Natural killer cell (primary cell): ENCODE measurements at regions not wholly inside any gene's neighbourhood (a gene's known extent, or its start where the extent isn't known, plus 50 kb on each side); places are given as distances from the start of the nearest gene placed in this dataset.

Source experiments
- ATAC-seq, 3 donors: fragments of 150-1000 bp in 2 of 3; fragments of 200-7000 bp in 1 of 3; cut with Tn5 transposase; 1 replicate in 1 of 3; 2 replicates in 2 of 3; pipeline ENCODE4 v1.10.0; 2021; ENCODE audit warnings: mild to moderate bottlenecking in 2 of 3, moderate library complexity in 2 of 3
- DNase-seq, 2 donors: peaks; one replicate each; pipeline versions ENCODE4 v3.0.0 to v3.0.0-alpha.2; 2013 to 2021; ENCODE audit warnings: mixed read lengths in 1 of 2
- H3K27ac ChIP-seq: one replicate; pipeline ENCODE4 v1.5.1; 2013; ENCODE audit warnings: mild to moderate bottlenecking, low read length
- H3K27me3 ChIP-seq: one replicate; pipeline ENCODE4 v1.6.1; 2013; ENCODE audit warnings: low read length; ENCODE audit not compliant: control insufficient read depth, insufficient read depth
- H3K36me3 ChIP-seq: one replicate; pipeline ENCODE4 v1.6.1; 2013; ENCODE audit warnings: low read length; ENCODE audit not compliant: control insufficient read depth, insufficient read depth
- H3K4me1 ChIP-seq: one replicate; pipeline ENCODE4 v1.6.1; 2013; ENCODE audit warnings: low read length; ENCODE audit not compliant: control insufficient read depth, insufficient read depth
- H3K4me3 ChIP-seq: one replicate; pipeline ENCODE4 v1.5.1; 2013; ENCODE audit warnings: low read length
- H3K9me3 ChIP-seq: one replicate; pipeline ENCODE4 v1.6.1; 2013; ENCODE audit warnings: low read length; ENCODE audit not compliant: control insufficient read depth, insufficient read depth
- H3K27ac Mint-ChIP-seq, 2 donors: one replicate each; pipeline ENCODE4 v1.8.0; 2022; ENCODE audit warnings: mild to moderate bottlenecking in 2 of 2, mixed read lengths in 2 of 2, moderate library complexity in 1 of 2
- H3K27me3 Mint-ChIP-seq, 2 donors: one replicate each; pipeline ENCODE4 v1.8.0; 2022; ENCODE audit warnings: low read depth in 2 of 2, mixed read lengths in 2 of 2
- H3K36me3 Mint-ChIP-seq: one replicate; pipeline ENCODE4 v1.8.0; 2022; ENCODE audit warnings: mixed read lengths
- H3K4me1 Mint-ChIP-seq, 2 donors: one replicate each; pipeline ENCODE4 v1.8.0; 2022; ENCODE audit warnings: mixed read lengths in 2 of 2
- H3K4me3 Mint-ChIP-seq: one replicate; pipeline ENCODE4 v1.8.0; 2022; ENCODE audit warnings: mild to moderate bottlenecking, moderate library complexity, mixed read lengths
- H3K9me3 Mint-ChIP-seq, 2 donors: one replicate each; pipeline ENCODE4 v1.8.0; 2022; ENCODE audit warnings: mixed read lengths in 2 of 2
- WGBS: methylation state at CpG from one replicate; pipeline ENCODE4 v1.1.7; 2013; ENCODE audit warnings: missing lambda C conversion rate; ENCODE audit not compliant: insufficient coverage; 5-methylcytosine and 5-hydroxymethylcytosine counted together
- intact Hi-C: fragments of 100-400 bp; cut with micrococcal nuclease; formaldehyde crosslinking; loops from one replicate; pipeline ENCODE4 v1.14.2; 2022
- TF ChIP-seq, protein P1 (sequence below): fragments of 200-600 bp; IDR thresholded peaks from one replicate; pipeline ENCODE4 v1.8.0; 2022; ENCODE audit warnings: antibody characterized with exemption

DNA sequence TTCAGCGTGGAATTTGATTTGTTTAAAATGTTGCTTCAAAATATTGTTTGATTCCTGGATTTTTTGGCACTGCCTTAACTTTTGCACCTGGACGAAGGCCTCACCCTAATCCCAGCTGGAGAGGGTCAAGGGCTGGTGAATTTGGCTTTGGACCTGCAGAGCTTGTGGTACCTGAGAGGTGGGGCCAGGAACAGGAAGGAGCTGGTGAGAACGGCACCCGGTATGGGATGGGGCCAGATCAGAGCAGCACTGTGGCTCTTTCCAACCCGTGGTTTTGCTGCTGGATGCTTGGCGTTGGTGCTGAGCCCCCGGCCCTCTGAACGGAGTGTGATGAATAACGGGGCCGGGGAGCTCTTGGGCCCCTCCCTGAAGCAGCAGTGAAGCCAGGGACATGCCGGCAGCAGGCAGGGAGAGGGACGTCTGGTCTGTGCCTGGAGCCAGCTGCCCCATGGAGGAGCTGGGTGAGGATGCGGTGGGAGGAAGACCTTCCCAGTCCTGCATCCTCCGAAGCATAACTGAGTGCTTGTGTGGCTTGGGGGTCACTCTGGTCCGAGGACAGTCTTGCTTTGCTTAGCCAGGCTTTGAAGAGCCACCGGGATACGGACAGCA, 275.4 kb downstream of the SEC14L1 start:
- peaks cover 68% of the 10 kb centered on the region for H3K4me1 ChIP-seq
- Mint-ChIP-seq H3K9me3 (no peaks in the 10 kb centered on the region), H3K4me3 (no peak overlapping the region), H3K4me1 (peaks cover 34 to 47% of the 10 kb centered on the region in 2 donors), H3K27ac (no peak overlapping the region), H3K36me3 (no peaks in the 10 kb centered on the region), H3K27me3 (no peaks in the 10 kb centered on the region)
- no peaks in the 10 kb centered on the region for H3K27me3 ChIP-seq
- 68% methylated on average over 17 of the region's 17 CpGs for WGBS
- no peak overlapping the region for H3K4me3 ChIP-seq
- peaks cover 14% of the 10 kb centered on the region for H3K36me3 ChIP-seq
- TF ChIP-seq, protein P1, sequence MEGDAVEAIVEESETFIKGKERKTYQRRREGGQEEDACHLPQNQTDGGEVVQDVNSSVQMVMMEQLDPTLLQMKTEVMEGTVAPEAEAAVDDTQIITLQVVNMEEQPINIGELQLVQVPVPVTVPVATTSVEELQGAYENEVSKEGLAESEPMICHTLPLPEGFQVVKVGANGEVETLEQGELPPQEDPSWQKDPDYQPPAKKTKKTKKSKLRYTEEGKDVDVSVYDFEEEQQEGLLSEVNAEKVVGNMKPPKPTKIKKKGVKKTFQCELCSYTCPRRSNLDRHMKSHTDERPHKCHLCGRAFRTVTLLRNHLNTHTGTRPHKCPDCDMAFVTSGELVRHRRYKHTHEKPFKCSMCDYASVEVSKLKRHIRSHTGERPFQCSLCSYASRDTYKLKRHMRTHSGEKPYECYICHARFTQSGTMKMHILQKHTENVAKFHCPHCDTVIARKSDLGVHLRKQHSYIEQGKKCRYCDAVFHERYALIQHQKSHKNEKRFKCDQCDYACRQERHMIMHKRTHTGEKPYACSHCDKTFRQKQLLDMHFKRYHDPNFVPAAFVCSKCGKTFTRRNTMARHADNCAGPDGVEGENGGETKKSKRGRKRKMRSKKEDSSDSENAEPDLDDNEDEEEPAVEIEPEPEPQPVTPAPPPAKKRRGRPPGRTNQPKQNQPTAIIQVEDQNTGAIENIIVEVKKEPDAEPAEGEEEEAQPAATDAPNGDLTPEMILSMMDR: no peak
- DNase-seq: peak in 1 of 2 donors; percentile 24
- no peak overlapping the region for H3K27ac ChIP-seq
- ATAC-seq: no peak
- H3K9me3 ChIP-seq: no peaks in the 10 kb centered on the region
- intact Hi-C loops: no loop called here

DNA sequence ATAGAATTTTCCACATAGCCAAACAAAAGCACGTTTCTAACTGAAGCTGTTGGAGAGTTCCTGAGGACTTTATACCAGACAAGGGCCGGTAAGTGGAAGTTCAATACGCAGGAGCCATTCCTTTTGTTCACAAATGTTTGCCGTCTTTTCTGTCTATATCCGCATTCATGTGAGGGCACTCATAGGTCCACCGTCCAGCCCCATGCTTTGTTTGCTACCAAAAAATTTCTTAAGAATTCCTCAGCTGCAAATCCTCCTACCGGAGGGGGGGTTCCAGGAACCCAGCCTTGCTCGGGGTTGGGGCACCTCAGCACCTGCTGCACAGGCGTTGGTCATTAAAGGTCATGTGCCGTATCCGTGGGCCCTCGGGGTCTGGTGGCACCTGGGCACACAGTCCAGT, 276.8 kb downstream of the SEC14L1 start:
- H3K9me3 Mint-ChIP-seq: no peaks in the 10 kb centered on the region
- peak overlapping the region in 1 of 2 donors; percentile 22 for H3K27ac Mint-ChIP-seq
- H3K36me3 ChIP-seq: peaks cover 15% of the 10 kb centered on the region

DNA sequence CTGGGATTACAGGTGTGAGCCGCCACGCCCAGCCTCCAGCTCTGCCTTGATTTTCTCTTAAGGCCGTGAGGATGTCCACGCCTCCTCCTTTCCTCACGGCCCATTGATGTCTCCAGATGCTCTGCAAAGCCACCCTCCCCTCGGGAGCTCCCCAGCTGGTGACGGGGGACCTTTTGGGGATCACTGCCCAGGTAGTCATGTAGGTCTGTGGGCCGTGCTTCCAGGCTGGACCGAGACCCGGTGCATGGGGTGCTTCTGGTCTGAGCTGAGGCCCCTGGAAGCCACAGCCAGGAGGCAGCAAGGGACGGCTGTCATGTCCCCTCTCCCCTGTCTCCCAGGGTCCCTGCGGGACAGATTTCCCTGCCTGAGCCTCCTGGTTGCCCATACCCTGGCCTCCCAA, 277.8 kb downstream of the SEC14L1 start:
- peaks cover 29 to 39% of the 10 kb centered on the region in 2 donors for H3K4me1 Mint-ChIP-seq

More for the DNA sequence above, 276.8 kb downstream of the SEC14L1 start:
- WGBS: 95% methylated on average over 12 of the region's 12 CpGs
- Histone ChIP-seq H3K4me1 (peaks cover 67% of the 10 kb centered on the region), H3K9me3 (no peaks in the 10 kb centered on the region), H3K27me3 (no peaks in the 10 kb centered on the region), H3K27ac (no peak overlapping the region), H3K4me3 (no peak overlapping the region)
- Mint-ChIP-seq H3K4me3 (no peak overlapping the region), H3K27me3 (no peaks in the 10 kb centered on the region), H3K36me3 (no peaks in the 10 kb centered on the region), H3K4me1 (peaks cover 34 to 49% of the 10 kb centered on the region in 2 donors)
- intact Hi-C loops: no loop called here
- ATAC-seq: no peak
- DNase-seq: no peak
- TF ChIP-seq, protein P1: no peak

More for the DNA sequence above, 277.8 kb downstream of the SEC14L1 start:
- Mint-ChIP-seq H3K4me3 (no peak overlapping the region), H3K36me3 (no peaks in the 10 kb centered on the region), H3K27ac (no peak overlapping the region), H3K9me3 (no peaks in the 10 kb centered on the region), H3K27me3 (no peaks in the 10 kb centered on the region)
- peaks cover 59% of the 10 kb centered on the region for H3K4me1 ChIP-seq
- TF ChIP-seq, protein P1: no peak
- 90% methylated on average over 12 of the region's 12 CpGs for WGBS
- H3K27ac ChIP-seq: no peak overlapping the region
- no peaks in the 10 kb centered on the region for H3K27me3 ChIP-seq
- intact Hi-C loops: no loop called here
- ATAC-seq (no peak), DNase-seq (no peak)
- H3K9me3 ChIP-seq: no peaks in the 10 kb centered on the region
- H3K36me3 ChIP-seq: peaks cover 16% of the 10 kb centered on the region
- H3K4me3 ChIP-seq: no peak overlapping the region
